Activated naive CD4-positive, alpha-beta T cell treated with anti-CD3 and anti-CD28 coated beads, Interleukin-2, amount 50 U/mL, for 24 hours (primary cell): ENCODE measurements at regions not wholly inside any gene's neighbourhood (a gene's known extent, or its start where the extent isn't known, plus 50 kb on each side); places are given as distances from the start of the nearest gene placed in this dataset.

Experiments used
- H3K27ac Mint-ChIP-seq: one replicate; pipeline ENCODE4 v1.8.0; 2021; ENCODE audit warnings: mild to moderate bottlenecking, mixed read lengths
- H3K27me3 Mint-ChIP-seq: one replicate; pipeline ENCODE4 v1.8.0; 2021; ENCODE audit warnings: mixed read lengths
- H3K36me3 Mint-ChIP-seq: one replicate; pipeline ENCODE4 v1.8.0; 2021; ENCODE audit warnings: mixed read lengths
- H3K4me1 Mint-ChIP-seq: one replicate; pipeline ENCODE4 v1.8.0; 2021; ENCODE audit warnings: mixed read lengths
- H3K4me3 Mint-ChIP-seq: one replicate; pipeline ENCODE4 v1.8.0; 2021; ENCODE audit warnings: mild to moderate bottlenecking, mixed read lengths
- H3K9me3 Mint-ChIP-seq: one replicate; pipeline ENCODE4 v1.8.0; 2021; ENCODE audit warnings: mixed read lengths

DNA sequence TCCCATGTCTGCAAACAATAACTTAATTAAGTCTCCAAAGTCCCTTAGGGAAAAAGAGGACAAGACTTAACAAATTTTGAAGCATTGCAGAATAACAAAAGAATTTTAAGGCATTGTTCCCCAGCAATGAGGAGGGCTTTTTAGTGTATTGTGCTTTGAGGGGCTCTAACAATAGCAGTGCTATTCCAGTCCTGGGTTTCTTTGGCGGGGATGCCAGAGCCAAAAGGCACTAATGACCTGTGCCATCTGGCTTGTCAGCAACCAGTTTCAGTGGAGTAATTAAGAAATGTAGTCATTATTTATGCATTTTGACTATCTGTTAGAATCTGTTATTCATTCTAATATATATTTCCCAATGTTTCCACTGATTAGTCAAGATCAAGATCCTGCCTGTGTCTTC, 575.4 kb downstream of the SPRY1 start:
- Mint-ChIP-seq H3K27ac (no peak overlapping the region), H3K4me3 (no peak overlapping the region), H3K4me1 (no peaks in the 10 kb centered on the region), H3K27me3 (peaks cover 1% of the 10 kb centered on the region), H3K36me3 (no peaks in the 10 kb centered on the region), H3K9me3 (no peaks in the 10 kb centered on the region)

GRCh38 chr4:123974386-123975149, 578.0 kb downstream of the SPRY1 start:
- Mint-ChIP-seq H3K36me3 (no peaks in the 10 kb centered on the region), H3K4me3 (no peak overlapping the region), H3K9me3 (peaks cover 5% of the 10 kb centered on the region), H3K4me1 (no peaks in the 10 kb centered on the region), H3K27me3 (peaks cover 3% of the 10 kb centered on the region), H3K27ac (no peak overlapping the region)

- peaks cover 5% of the 10 kb centered on the region for H3K9me3 Mint-ChIP-seq
- no peak overlapping the region for H3K27ac Mint-ChIP-seq
- H3K4me1 Mint-ChIP-seq, result no peaks in the 10 kb centered on the region
- no peaks in the 10 kb centered on the region for H3K36me3 Mint-ChIP-seq
- H3K27me3 Mint-ChIP-seq, result peaks cover 3% of the 10 kb centered on the region
- no peak overlapping the region for H3K4me3 Mint-ChIP-seq
These were observed 579.7 kb downstream of the SPRY1 start for GRCh38 chr4:123976285-123976684.

- Mint-ChIP-seq H3K4me3 (no peak overlapping the region), H3K27ac (no peak overlapping the region), H3K36me3 (no peaks in the 10 kb centered on the region), H3K4me1 (no peaks in the 10 kb centered on the region), H3K27me3 (peaks cover 3% of the 10 kb centered on the region), H3K9me3 (peaks cover 5% of the 10 kb centered on the region)
These were observed 580.2 kb downstream of the SPRY1 start for GRCh38 chr4:123976819-123977218.

- Mint-ChIP-seq H3K27me3 (peaks cover 3% of the 10 kb centered on the region), H3K9me3 (peaks cover 5% of the 10 kb centered on the region), H3K4me1 (no peaks in the 10 kb centered on the region), H3K4me3 (no peak overlapping the region), H3K36me3 (no peaks in the 10 kb centered on the region), H3K27ac (no peak overlapping the region)
These were observed 581.1 kb downstream of the SPRY1 start for GRCh38 chr4:123977641-123978081.

- no peak overlapping the region for H3K4me3 Mint-ChIP-seq
- H3K36me3 Mint-ChIP-seq, result no peaks in the 10 kb centered on the region
- H3K27me3 Mint-ChIP-seq, result peaks cover 3% of the 10 kb centered on the region
- H3K4me1 Mint-ChIP-seq, result no peaks in the 10 kb centered on the region
- H3K27ac Mint-ChIP-seq, result no peak overlapping the region
- H3K9me3 Mint-ChIP-seq, result peaks cover 5% of the 10 kb centered on the region
These were observed 582.0 kb downstream of the SPRY1 start for GRCh38 chr4:123978637-123979036.

- H3K4me1 Mint-ChIP-seq, result no peaks in the 10 kb centered on the region
- no peak overlapping the region for H3K4me3 Mint-ChIP-seq
- no peak overlapping the region for H3K27ac Mint-ChIP-seq
- H3K9me3 Mint-ChIP-seq, result peaks cover 5% of the 10 kb centered on the region
- H3K36me3 Mint-ChIP-seq, result no peaks in the 10 kb centered on the region
- H3K27me3 Mint-ChIP-seq, result peaks cover 3% of the 10 kb centered on the region
These were observed 584.2 kb downstream of the SPRY1 start for GRCh38 chr4:123980736-123981300.

DNA sequence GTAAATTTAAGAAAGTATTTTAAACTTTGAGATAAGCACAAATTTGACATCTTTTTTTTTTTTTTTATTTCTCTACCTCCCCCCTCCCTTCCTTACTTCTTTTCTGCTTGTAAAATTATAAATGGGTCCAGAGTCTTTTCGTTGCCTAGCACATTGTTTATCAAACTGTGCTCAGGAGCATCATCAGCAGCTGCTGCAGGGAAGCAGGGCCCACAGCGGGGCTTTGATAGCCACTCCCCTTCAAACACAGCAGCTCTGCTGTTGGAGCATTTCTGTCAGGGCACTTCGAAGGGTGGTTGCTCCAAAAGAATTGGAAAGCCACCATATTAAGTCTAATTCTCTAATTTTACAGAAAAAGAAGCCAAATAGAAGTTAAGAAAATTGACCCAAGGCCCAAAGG, 588.3 kb downstream of the SPRY1 start:
- no peak overlapping the region for H3K4me3 Mint-ChIP-seq
- H3K27ac Mint-ChIP-seq, result no peak overlapping the region
- H3K36me3 Mint-ChIP-seq, result no peaks in the 10 kb centered on the region

DNA sequence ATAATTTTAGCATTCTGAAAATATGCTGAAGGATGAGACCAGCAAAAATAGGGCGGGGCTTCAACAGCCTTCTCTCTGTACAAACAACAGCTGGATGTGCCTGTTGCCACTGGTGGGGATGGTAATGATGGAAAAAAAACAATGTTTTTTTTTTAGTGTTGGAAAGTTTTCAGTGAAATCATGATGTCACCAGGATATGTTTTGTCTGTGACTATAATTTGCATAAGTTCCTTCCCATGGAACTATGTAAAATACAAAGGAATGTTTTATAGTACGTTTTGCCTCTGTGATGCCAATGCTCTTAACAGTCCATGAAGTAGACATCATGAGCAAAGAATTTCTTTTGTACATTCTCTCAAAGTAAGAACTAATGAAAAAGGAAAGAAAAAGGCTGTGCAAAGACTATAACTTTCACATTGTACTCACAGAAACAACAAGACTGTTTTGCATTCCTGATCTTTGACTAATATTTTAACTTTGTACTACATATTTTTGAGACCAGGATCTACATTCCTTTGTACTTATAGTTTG, 589.7 kb downstream of the SPRY1 start:
- Mint-ChIP-seq H3K4me3 (no peak overlapping the region), H3K36me3 (no peaks in the 10 kb centered on the region), H3K27me3 (no peaks in the 10 kb centered on the region), H3K9me3 (no peaks in the 10 kb centered on the region), H3K4me1 (no peaks in the 10 kb centered on the region), H3K27ac (no peak overlapping the region)

More for the DNA sequence above, 588.3 kb downstream of the SPRY1 start:
- no peaks in the 10 kb centered on the region for H3K9me3 Mint-ChIP-seq
- no peaks in the 10 kb centered on the region for H3K27me3 Mint-ChIP-seq
- H3K4me1 Mint-ChIP-seq, result no peaks in the 10 kb centered on the region

DNA sequence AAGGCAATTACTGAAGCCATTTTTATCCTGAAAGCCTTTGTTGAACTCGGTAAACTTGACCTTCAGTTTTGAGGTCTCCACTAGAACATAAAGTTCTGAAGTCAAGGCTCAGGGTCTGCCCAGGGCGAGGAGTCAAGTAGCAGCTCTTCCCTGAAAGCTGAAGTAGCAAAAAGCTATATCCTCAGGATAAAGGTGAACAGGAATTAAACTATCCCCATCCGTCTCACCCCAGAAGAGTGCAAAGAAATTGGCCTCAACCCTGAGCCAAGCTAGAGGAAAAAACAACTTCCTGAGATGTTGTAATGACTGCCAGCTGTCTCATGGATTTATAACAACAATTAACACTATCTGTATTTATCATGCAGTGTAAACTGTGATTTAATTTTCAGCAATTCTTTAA, 590.8 kb downstream of the SPRY1 start:
- H3K36me3 Mint-ChIP-seq, result no peaks in the 10 kb centered on the region
- no peaks in the 10 kb centered on the region for H3K9me3 Mint-ChIP-seq
- H3K4me1 Mint-ChIP-seq, result no peaks in the 10 kb centered on the region
- H3K27ac Mint-ChIP-seq, result no peak overlapping the region
- H3K27me3 Mint-ChIP-seq, result no peaks in the 10 kb centered on the region
- H3K4me3 Mint-ChIP-seq, result no peak overlapping the region

DNA sequence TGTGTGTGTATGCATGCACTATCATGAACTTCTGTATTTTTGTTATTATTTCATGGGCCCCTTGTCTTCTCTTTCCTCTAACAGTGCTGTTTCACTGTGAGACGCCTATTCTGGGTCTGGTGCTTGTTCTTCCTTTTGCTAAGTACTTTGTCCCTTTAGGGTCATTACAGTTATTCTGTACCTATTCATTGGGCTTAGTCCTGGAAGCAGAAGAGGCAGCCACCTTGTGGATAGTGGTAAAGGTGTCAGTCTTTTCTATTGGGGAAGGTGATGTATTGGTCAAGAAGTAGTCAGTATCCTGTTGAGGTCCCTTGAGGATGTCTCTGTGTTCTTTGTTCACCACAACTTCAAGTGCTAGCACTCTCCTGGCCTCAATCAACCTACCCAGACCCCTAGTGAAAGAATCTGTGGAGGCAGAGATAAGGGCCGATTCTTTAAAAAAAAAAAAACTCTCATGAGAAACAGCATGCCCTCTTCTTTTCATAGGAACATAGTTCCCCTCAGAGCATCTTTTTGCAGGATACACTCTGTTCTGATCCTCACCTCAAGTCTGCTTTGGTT, 593.8 kb downstream of the SPRY1 start:
- Mint-ChIP-seq H3K9me3 (no peaks in the 10 kb centered on the region), H3K27me3 (no peaks in the 10 kb centered on the region), H3K4me3 (no peak overlapping the region), H3K36me3 (no peaks in the 10 kb centered on the region), H3K4me1 (no peaks in the 10 kb centered on the region), H3K27ac (no peak overlapping the region)

DNA sequence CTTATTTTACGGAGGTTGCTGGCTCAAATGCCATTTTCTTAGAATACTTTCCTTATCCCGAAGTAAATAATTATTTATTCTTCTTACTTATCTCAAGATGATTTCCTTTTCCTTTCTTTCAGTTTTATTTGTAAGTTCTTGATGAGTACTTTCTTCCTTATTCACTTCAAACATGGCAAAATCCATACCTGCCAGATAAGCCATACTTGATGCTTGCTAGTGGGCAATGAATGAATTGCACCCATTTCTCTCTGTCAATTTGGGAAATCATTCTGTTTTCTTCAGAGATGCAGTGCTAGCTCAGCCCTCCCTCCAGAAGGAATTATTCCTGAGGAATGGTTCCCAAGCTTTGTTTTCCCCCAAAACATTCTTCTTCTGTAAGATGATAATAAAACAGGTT, 598.3 kb downstream of the SPRY1 start:
- Mint-ChIP-seq H3K4me3 (no peak overlapping the region), H3K4me1 (no peaks in the 10 kb centered on the region), H3K36me3 (no peaks in the 10 kb centered on the region), H3K9me3 (no peaks in the 10 kb centered on the region), H3K27ac (no peak overlapping the region), H3K27me3 (no peaks in the 10 kb centered on the region)

DNA sequence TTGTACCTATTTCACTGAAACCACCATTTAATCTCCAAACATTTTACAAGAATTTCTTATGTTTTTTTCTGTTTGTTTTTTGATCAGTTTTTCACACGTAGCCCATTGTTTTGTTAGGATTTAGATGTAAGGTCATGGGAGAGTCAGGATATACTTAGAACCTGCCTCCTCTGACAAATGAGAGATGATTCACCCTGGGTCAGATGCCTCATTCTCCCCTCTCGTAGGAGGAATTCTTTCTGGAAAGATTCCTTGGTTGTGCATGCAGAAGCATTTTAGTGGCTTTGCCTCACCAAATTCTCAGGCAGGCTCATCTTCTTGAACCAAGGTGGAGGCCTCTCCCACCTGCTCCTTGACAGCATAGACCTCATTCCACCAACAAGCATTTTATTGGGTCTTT, 599.3 kb downstream of the SPRY1 start:
- H3K4me3 Mint-ChIP-seq, result no peak overlapping the region
- H3K36me3 Mint-ChIP-seq, result no peaks in the 10 kb centered on the region
- H3K9me3 Mint-ChIP-seq, result no peaks in the 10 kb centered on the region
- H3K4me1 Mint-ChIP-seq, result no peaks in the 10 kb centered on the region
- H3K27ac Mint-ChIP-seq, result no peak overlapping the region
- H3K27me3 Mint-ChIP-seq, result no peaks in the 10 kb centered on the region

DNA sequence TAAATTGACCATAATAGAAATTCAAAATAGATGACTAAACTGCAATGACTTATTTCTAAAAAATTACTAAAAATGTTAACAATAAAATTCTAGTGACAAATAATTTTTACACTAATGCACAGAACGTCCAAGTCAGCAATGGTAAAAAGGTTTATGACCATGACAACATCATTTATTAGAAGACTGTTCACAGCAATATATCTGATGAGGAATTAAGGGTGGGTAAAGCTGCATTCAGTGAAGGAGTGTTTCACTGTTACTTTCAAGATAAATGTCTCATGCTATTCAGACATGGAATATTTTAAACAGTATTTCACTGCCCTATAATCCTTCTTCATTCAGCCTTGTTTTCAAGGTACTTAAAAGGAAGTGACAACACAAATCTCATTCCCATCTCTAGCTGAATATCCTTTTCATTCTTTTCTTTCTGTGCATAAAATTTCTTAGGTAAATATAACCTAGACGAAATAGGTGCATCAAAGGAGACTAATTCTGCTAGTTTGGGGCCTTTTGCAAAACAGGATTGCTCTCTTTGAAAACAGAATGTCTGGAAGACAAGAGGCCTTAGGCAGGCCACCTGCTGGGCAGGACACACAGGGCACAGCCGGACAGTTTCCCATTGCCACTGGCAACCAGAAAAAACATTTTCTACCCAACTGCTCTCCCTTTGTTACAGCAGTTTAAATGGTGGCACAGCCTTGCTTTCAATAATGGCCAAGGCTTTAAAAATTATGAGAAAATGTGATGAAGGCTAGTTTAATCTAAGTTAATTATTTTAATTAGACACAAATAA, 600.3 kb downstream of the SPRY1 start:
- no peak overlapping the region for H3K27ac Mint-ChIP-seq
- no peaks in the 10 kb centered on the region for H3K36me3 Mint-ChIP-seq
- H3K4me3 Mint-ChIP-seq, result no peak overlapping the region
- H3K27me3 Mint-ChIP-seq, result no peaks in the 10 kb centered on the region
- no peaks in the 10 kb centered on the region for H3K4me1 Mint-ChIP-seq
- no peaks in the 10 kb centered on the region for H3K9me3 Mint-ChIP-seq

- Mint-ChIP-seq H3K4me1 (no peaks in the 10 kb centered on the region), H3K27ac (no peak overlapping the region), H3K36me3 (no peaks in the 10 kb centered on the region), H3K4me3 (no peak overlapping the region), H3K27me3 (no peaks in the 10 kb centered on the region), H3K9me3 (no peaks in the 10 kb centered on the region)
These were observed 601.3 kb downstream of the SPRY1 start for GRCh38 chr4:123997776-123998449.
